K562 (cell line): ENCODE measurements at regions not wholly inside any gene's neighbourhood (a gene's known extent, or its start where the extent isn't known, plus 50 kb on each side); places are given as distances from the start of the nearest gene placed in this dataset.

Experiments
- ATAC-seq: fragments of 200-7000 bp; cut with Tn5 transposase; 3 replicates; pipeline ENCODE4 v1.9.1; 2020; ENCODE audit warnings: moderate library complexity
- BruUV-seq: library from RNA; stranded (reverse); fragments of 400-500 nt; replicated peaks from 2 replicates; lab custom pipeline; 2021; lab: Mats Ljungman, UMichigan
- CTCF ChIA-PET: fragments of 300-600 bp; formaldehyde crosslinking; extraction: SDS; loops from one replicate; lab custom pipeline; 2021; ENCODE audit warnings: low intra/inter-chr PET ratio; lab: Yijun Ruan, JAX
- POLR2A ChIA-PET: fragments of 300-600, 350-650 bp; sonication (Branson Sonifier 250); formaldehyde crosslinking; extraction: SDS; loops from one replicate; lab custom pipeline; 2021; ENCODE audit warnings: antibody characterized with exemption, inconsistent platforms; lab: Yijun Ruan, JAX
- DNase-seq, 4 experiments: peaks; one replicate each; pipeline versions ENCODE4 v3.0.0 to v3.0.0-alpha.2; 2011 to 2018; ENCODE audit warnings: low spot score in 3 of 4, mixed read lengths in 3 of 4; ENCODE audit errors: extremely low read depth in 1 of 4
- FAIRE-seq: peaks from 2 replicates; lab custom pipeline; 2011; peaks lifted over from hg19 to GRCh38; lab: Jason Lieb, UNC
- H2AFZ ChIP-seq: 2 replicates; pipeline ENCODE4 v1.6.0; 2011; ENCODE audit warnings: low read depth, low read length, control low read depth, inconsistent platforms
- H3K27ac ChIP-seq: fragments of 200-600 bp; 3 replicates; pipeline ENCODE4 v1.8.0; 2011; ENCODE audit warnings: low read depth, mild to moderate bottlenecking, control low read depth, inconsistent platforms, low read length, moderate library complexity, mixed read lengths; ENCODE audit errors: extremely low read depth
- H3K27me3 ChIP-seq, 2 experiments: fragments of 300-600 bp in 1 of 2; 2 replicates in 1 of 2; 3 replicates in 1 of 2; pipeline versions ENCODE4 v1.6.0 to v1.8.0; 2011; ENCODE audit warnings: inconsistent platforms in 2 of 2, low read length in 2 of 2, mild to moderate bottlenecking in 1 of 2, mixed read lengths in 1 of 2, moderate library complexity in 1 of 2; ENCODE audit not compliant: control insufficient read depth in 2 of 2, insufficient read depth in 2 of 2
- H3K36me3 ChIP-seq: fragments of 300-600 bp; 3 replicates; pipeline ENCODE4 v1.8.0; 2011; ENCODE audit warnings: mild to moderate bottlenecking, low read length, inconsistent platforms; ENCODE audit not compliant: control insufficient read depth, insufficient read depth
- H3K4me1 ChIP-seq, 2 experiments: fragments of 200-600 bp in 1 of 2; replicated peaks in 1 of 2; 2 replicates in 1 of 2; 3 replicates in 1 of 2; pipeline versions ENCODE4 v1.5.1 to v1.8.0; 2011; ENCODE audit warnings: inconsistent platforms in 2 of 2, low read length in 2 of 2, mild to moderate bottlenecking in 1 of 2, mixed read lengths in 1 of 2, moderate library complexity in 1 of 2; ENCODE audit not compliant: control insufficient read depth in 2 of 2, insufficient read depth in 2 of 2
- H3K4me2 ChIP-seq: 2 replicates; pipeline ENCODE4 v1.6.1; 2011; ENCODE audit warnings: low read length, control low read depth, inconsistent platforms, mixed read lengths; ENCODE audit not compliant: insufficient read depth
- H3K4me3 ChIP-seq: fragments of 200-600 bp; sonication (generic), shearing (Covaris generic); 2 replicates; pipeline ENCODE4 v1.5.1; 2016; ENCODE audit warnings: control low read depth, inconsistent platforms
- H3K79me2 ChIP-seq: fragments of 200-600 bp; 3 replicates; pipeline ENCODE4 v1.8.0; 2011; ENCODE audit warnings: low read length, inconsistent platforms; ENCODE audit not compliant: control insufficient read depth, insufficient read depth
- H3K9ac ChIP-seq, 2 experiments: 2 replicates each; pipeline versions ENCODE4 v1.6.0 to v1.6.1; 2011; ENCODE audit warnings: low read depth in 2 of 2, low read length in 2 of 2, control low read depth in 1 of 2, inconsistent platforms in 1 of 2, mild to moderate bottlenecking in 1 of 2, mixed read lengths in 1 of 2; ENCODE audit not compliant: insufficient read depth in 1 of 2
- H3K9me1 ChIP-seq: one replicate; pipeline ENCODE4 v1.6.0; 2011; ENCODE audit warnings: inconsistent platforms, mild to moderate bottlenecking, low read length, moderate library complexity; ENCODE audit not compliant: control insufficient read depth, insufficient read depth
- H3K9me3 ChIP-seq: replicated peaks from 2 replicates; pipeline ENCODE4 v1.5.1; 2011; ENCODE audit warnings: low read depth, low read length, inconsistent platforms; ENCODE audit not compliant: control insufficient read depth, insufficient read depth
- H4K20me1 ChIP-seq: replicated peaks from 2 replicates; pipeline ENCODE4 v1.6.1; 2011; ENCODE audit warnings: low read length, inconsistent platforms, mixed read lengths; ENCODE audit not compliant: control insufficient read depth, insufficient read depth
- NONO ChIP-seq, 2 experiments: fragments of 200-400 bp in 1 of 2; fragments of 450-650 bp in 1 of 2; formaldehyde crosslinking in 1 of 2; IDR thresholded peaks; 2 replicates each; pipeline ENCODE4 v1.6.1; 2017; ENCODE audit warnings: low read depth in 2 of 2, mild to moderate bottlenecking in 2 of 2, moderate library complexity in 2 of 2, low read length in 1 of 2
- SPI1 ChIP-seq: IDR thresholded peaks from 2 replicates; pipeline ENCODE4 v1.6.1; 2011; ENCODE audit warnings: low read depth, low read length, control low read depth, borderline replicate concordance
- ZNF764 ChIP-seq: fragments of 250-450 bp; sonication (Bioruptor Pico); IDR thresholded peaks from 2 replicates; pipeline ENCODE4 v1.4.0; 2020; ENCODE audit warnings: low read depth, mild to moderate bottlenecking, moderate library complexity
- WGBS: fragments of 100-300 bp; shearing (Covaris generic); methylation state at CpG from one replicate; pipeline ENCODE4 v1.1.6; 2016; ENCODE audit warnings: low coverage, mixed read lengths; ENCODE audit not compliant: insufficient coverage; ENCODE audit errors: missing lambda C conversion rate; 5-methylcytosine and 5-hydroxymethylcytosine counted together
- in situ Hi-C: fragments of 300-500 bp; cut with MboI; formaldehyde crosslinking; loops from 4 replicates; pipeline ENCODE4 v1.15.0; 2018; ENCODE audit warnings: inconsistent platforms, mixed read lengths
- intact Hi-C: fragments of 100-400 bp; cut with micrococcal nuclease; formaldehyde crosslinking; loops from 2 replicates; pipeline ENCODE4 v1.14.2; 2022
- TF ChIP-seq, protein P1 (sequence below): fragments of 200-800 bp; sonication (Bioruptor generic); IDR thresholded peaks from 2 replicates; pipeline ENCODE4 v1.6.1; 2016; ENCODE audit warnings: missing genetic modification characterization, missing compliant biosample characterization
- TF ChIP-seq, protein P2 (sequence below), 2 experiments: fragments of 450-650 bp; conservative IDR thresholded peaks; 2 replicates each; pipeline ENCODE4 v1.6.1; 2017; ENCODE audit warnings: mild to moderate bottlenecking in 2 of 2, moderate library complexity in 2 of 2

DNA sequence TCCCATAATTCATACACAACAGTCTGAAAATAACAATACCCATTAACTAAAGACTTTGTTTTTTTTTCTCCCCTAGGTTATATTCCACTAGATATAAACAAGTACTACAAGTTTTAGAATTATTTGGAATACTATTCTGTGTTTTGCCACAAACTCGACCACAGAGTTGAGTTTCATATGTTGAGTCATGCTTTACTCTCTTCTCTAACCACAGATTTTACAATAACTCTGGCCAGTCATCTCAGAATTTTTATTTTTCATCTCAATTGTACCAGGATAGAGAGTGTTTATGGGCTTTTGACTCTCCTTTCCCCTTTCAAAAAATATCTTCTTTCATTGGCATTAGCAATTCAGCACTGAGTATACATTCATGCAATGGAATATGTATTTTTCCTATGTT lies 348.7 kb upstream of the GALNT5 start:
- BruUV-seq = no TSS peak

More for the DNA sequence above, 348.7 kb upstream of the GALNT5 start:
- Histone ChIP-seq H4K20me1 (no peaks in the 10 kb centered on the region), H2AFZ (no peak overlapping the region), H3K27ac (no peak overlapping the region), H3K79me2 (no peaks in the 10 kb centered on the region), H3K4me3 (no peak overlapping the region), H3K4me2 (no peak overlapping the region), H3K9ac (no peak overlapping the region), H3K27me3 (no peaks in the 10 kb centered on the region), H3K9me1 (no peaks in the 10 kb centered on the region), H3K9me3 (no peaks in the 10 kb centered on the region), H3K36me3 (no peaks in the 10 kb centered on the region), H3K4me1 (no peaks in the 10 kb centered on the region)
- intact Hi-C loops (no loop called here), in situ Hi-C loops (no loop called here)
- CTCF ChIA-PET = no interaction called here
- ATAC-seq (no peak), DNase-seq (no peak), FAIRE-seq (no peak)
- POLR2A ChIA-PET = no interaction called here
- 0% methylated on average over 1 of the region's 1 CpG for WGBS
- TF ChIP-seq NONO (IDR thresholded peaks at IDR 0.05; ENCODE audit: low read depth in 2 of 2, low read length in 1 of 2) (no peak), ZNF764 (CRISPR knock-in tag) (no peak), SPI1 (no peak)
- TF ChIP-seq, protein P1, sequence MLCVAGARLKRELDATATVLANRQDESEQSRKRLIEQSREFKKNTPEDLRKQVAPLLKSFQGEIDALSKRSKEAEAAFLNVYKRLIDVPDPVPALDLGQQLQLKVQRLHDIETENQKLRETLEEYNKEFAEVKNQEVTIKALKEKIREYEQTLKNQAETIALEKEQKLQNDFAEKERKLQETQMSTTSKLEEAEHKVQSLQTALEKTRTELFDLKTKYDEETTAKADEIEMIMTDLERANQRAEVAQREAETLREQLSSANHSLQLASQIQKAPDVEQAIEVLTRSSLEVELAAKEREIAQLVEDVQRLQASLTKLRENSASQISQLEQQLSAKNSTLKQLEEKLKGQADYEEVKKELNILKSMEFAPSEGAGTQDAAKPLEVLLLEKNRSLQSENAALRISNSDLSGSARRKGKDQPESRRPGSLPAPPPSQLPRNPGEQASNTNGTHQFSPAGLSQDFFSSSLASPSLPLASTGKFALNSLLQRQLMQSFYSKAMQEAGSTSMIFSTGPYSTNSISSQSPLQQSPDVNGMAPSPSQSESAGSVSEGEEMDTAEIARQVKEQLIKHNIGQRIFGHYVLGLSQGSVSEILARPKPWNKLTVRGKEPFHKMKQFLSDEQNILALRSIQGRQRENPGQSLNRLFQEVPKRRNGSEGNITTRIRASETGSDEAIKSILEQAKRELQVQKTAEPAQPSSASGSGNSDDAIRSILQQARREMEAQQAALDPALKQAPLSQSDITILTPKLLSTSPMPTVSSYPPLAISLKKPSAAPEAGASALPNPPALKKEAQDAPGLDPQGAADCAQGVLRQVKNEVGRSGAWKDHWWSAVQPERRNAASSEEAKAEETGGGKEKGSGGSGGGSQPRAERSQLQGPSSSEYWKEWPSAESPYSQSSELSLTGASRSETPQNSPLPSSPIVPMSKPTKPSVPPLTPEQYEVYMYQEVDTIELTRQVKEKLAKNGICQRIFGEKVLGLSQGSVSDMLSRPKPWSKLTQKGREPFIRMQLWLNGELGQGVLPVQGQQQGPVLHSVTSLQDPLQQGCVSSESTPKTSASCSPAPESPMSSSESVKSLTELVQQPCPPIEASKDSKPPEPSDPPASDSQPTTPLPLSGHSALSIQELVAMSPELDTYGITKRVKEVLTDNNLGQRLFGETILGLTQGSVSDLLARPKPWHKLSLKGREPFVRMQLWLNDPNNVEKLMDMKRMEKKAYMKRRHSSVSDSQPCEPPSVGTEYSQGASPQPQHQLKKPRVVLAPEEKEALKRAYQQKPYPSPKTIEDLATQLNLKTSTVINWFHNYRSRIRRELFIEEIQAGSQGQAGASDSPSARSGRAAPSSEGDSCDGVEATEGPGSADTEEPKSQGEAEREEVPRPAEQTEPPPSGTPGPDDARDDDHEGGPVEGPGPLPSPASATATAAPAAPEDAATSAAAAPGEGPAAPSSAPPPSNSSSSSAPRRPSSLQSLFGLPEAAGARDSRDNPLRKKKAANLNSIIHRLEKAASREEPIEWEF (CRISPR knock-in tag) = no peak
- TF ChIP-seq, protein P2, sequence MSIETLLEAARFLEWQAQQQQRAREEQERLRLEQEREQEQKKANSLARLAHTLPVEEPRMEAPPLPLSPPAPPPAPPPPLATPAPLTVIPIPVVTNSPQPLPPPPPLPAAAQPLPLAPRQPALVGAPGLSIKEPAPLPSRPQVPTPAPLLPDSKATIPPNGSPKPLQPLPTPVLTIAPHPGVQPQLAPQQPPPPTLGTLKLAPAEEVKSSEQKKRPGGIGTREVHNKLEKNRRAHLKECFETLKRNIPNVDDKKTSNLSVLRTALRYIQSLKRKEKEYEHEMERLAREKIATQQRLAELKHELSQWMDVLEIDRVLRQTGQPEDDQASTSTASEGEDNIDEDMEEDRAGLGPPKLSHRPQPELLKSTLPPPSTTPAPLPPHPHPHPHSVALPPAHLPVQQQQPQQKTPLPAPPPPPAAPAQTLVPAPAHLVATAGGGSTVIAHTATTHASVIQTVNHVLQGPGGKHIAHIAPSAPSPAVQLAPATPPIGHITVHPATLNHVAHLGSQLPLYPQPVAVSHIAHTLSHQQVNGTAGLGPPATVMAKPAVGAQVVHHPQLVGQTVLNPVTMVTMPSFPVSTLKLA (conservative IDR thresholded peaks at IDR 0.05) = no peak
